Right lobe of liver (tissue), 4 donors: ENCODE measurements at regions not wholly inside any gene's neighbourhood (a gene's known extent, or its start where the extent isn't known, plus 50 kb on each side); places are given as distances from the start of the nearest gene placed in this dataset.
"Not testable (repeated sequence)": the region's sequence is repeated elsewhere in the genome, so short reads cannot be mapped to it uniquely, and the experiment has no call there.

Source experiments
- POLR2A ChIP-seq: fragments of 450-650 bp; IDR thresholded peaks from one replicate; pipeline ENCODE4 v1.6.1; 2017; ENCODE audit warnings: antibody characterized with exemption, mild to moderate bottlenecking
- TF ChIP-seq, protein P1 (sequence below), 4 donors: fragments of 200-600 bp in 3 of 4; fragments of 450-650 bp in 1 of 4; IDR thresholded peaks; one replicate each; pipeline versions ENCODE4 v1.5.1 to v1.8.0; 2016 to 2022; ENCODE audit warnings: antibody characterized with exemption in 4 of 4, mild to moderate bottlenecking in 2 of 4
- donor health status: DM: no; HTN: no; CAD: no.
- donor health status: DM: no; HTN: no; CAD: no.
- donor health status: DM: no; HTN: yes; CAD: no.

GRCh38 chr16:16582916-16583315, 204.0 kb downstream of the NPIPA7 start:
- TF ChIP-seq, protein P1, sequence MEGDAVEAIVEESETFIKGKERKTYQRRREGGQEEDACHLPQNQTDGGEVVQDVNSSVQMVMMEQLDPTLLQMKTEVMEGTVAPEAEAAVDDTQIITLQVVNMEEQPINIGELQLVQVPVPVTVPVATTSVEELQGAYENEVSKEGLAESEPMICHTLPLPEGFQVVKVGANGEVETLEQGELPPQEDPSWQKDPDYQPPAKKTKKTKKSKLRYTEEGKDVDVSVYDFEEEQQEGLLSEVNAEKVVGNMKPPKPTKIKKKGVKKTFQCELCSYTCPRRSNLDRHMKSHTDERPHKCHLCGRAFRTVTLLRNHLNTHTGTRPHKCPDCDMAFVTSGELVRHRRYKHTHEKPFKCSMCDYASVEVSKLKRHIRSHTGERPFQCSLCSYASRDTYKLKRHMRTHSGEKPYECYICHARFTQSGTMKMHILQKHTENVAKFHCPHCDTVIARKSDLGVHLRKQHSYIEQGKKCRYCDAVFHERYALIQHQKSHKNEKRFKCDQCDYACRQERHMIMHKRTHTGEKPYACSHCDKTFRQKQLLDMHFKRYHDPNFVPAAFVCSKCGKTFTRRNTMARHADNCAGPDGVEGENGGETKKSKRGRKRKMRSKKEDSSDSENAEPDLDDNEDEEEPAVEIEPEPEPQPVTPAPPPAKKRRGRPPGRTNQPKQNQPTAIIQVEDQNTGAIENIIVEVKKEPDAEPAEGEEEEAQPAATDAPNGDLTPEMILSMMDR (IDR thresholded peaks at IDR 0.05), result not testable (repeated sequence)
- TF ChIP-seq POLR2A, result not testable (repeated sequence)
